GM18520 (cell line): ENCODE measurements at regions not wholly inside any gene's neighbourhood (a gene's known extent, or its start where the extent isn't known, plus 50 kb on each side); places are given as distances from the start of the nearest gene placed in this dataset.
"Not testable (repeated sequence)": the region's sequence is repeated elsewhere in the genome, so short reads cannot be mapped to it uniquely, and the experiment has no call there.

Experiments
- ATAC-seq: cut with Tn5 transposase; IDR thresholded peaks from one replicate; pipeline ENCODE4 v1.9.1; 2021; ENCODE audit not compliant: unreplicated experiment

GRCh38 chr2:184993746-184994145 is 395.4 kb downstream of the ZNF804A start:
- no peak for ATAC-seq

GRCh38 chr2:185006481-185006880 is 408.2 kb downstream of the ZNF804A start:
- no peak for ATAC-seq

- no peak for ATAC-seq
Measured at GRCh38 chr2:185012643-185013042, 414.3 kb downstream of the ZNF804A start.

GRCh38 chr2:185014076-185014475 is 415.7 kb downstream of the ZNF804A start:
- ATAC-seq: no peak

GRCh38 chr2:185025891-185026290 is 427.6 kb downstream of the ZNF804A start:
- ATAC-seq: not testable (repeated sequence)

- ATAC-seq: no peak
Measured at GRCh38 chr2:185035906-185036305, 437.6 kb downstream of the ZNF804A start.

- ATAC-seq: no peak
Measured at GRCh38 chr2:185044323-185044874, 446.1 kb downstream of the ZNF804A start.

GRCh38 chr2:185050804-185051203 is 452.5 kb downstream of the ZNF804A start:
- ATAC-seq: no peak

GRCh38 chr2:185063761-185064160 is 465.4 kb downstream of the ZNF804A start:
- no peak for ATAC-seq

- ATAC-seq: no peak
Measured at GRCh38 chr2:185066128-185066527, 467.8 kb downstream of the ZNF804A start.

GRCh38 chr2:185069107-185069506 is 470.8 kb downstream of the ZNF804A start:
- no peak for ATAC-seq

GRCh38 chr2:185074156-185074555 is 475.8 kb downstream of the ZNF804A start:
- no peak for ATAC-seq

GRCh38 chr2:185082749-185083148 is 484.4 kb downstream of the ZNF804A start:
- no peak for ATAC-seq

- ATAC-seq: no peak
Measured at GRCh38 chr2:185108588-185108987, 510.3 kb downstream of the ZNF804A start.

GRCh38 chr2:185127412-185127811 is 529.1 kb downstream of the ZNF804A start:
- no peak for ATAC-seq

GRCh38 chr2:185128346-185128745 is 530.0 kb downstream of the ZNF804A start:
- no peak for ATAC-seq

GRCh38 chr2:185128996-185129395 is 530.7 kb downstream of the ZNF804A start:
- no peak for ATAC-seq

GRCh38 chr2:185130685-185131084 is 532.4 kb downstream of the ZNF804A start:
- ATAC-seq: no peak

- no peak for ATAC-seq
Measured at GRCh38 chr2:185132501-185133041, 534.2 kb downstream of the ZNF804A start.

- ATAC-seq: no peak
Measured at GRCh38 chr2:185137700-185138099, 539.4 kb downstream of the ZNF804A start.

- ATAC-seq: no peak
Measured at GRCh38 chr2:185142677-185143076, 544.3 kb downstream of the ZNF804A start.

GRCh38 chr2:185144159-185144919 is 546.0 kb downstream of the ZNF804A start:
- ATAC-seq: no peak
